ENCODE measurements at regions not wholly inside any gene's neighbourhood (a gene's known extent, or its start where the extent isn't known, plus 50 kb on each side); places are given as distances from the start of the nearest gene placed in this dataset.

- TF ChIP-seq CTCF (IDR thresholded peaks at IDR 0.05): no peak
- TF ChIP-seq MXD4 (CRISPR knock-in tag; IDR thresholded peaks at IDR 0.05; ENCODE audit: borderline replicate concordance): no peak
- TF ChIP-seq MAX (CRISPR knock-in tag; IDR thresholded peaks at IDR 0.05): no peak
- TF ChIP-seq NR2C2 (CRISPR knock-in tag; IDR thresholded peaks at IDR 0.05): no peak
- TF ChIP-seq CREM (CRISPR knock-in tag; IDR thresholded peaks at IDR 0.05): no peak
- no peak for TF ChIP-seq E2F5 (CRISPR knock-in tag; IDR thresholded peaks at IDR 0.05)
- no peak for TF ChIP-seq AR (CRISPR knock-in tag; IDR thresholded peaks at IDR 0.05)
Measured at GRCh38 chr1:238360474-238360873, 469.8 kb upstream of the ZP4 start.
